ENCODE measurements at regions not wholly inside any gene's neighbourhood (a gene's known extent, or its start where the extent isn't known, plus 50 kb on each side); places are given as distances from the start of the nearest gene placed in this dataset.

DNA sequence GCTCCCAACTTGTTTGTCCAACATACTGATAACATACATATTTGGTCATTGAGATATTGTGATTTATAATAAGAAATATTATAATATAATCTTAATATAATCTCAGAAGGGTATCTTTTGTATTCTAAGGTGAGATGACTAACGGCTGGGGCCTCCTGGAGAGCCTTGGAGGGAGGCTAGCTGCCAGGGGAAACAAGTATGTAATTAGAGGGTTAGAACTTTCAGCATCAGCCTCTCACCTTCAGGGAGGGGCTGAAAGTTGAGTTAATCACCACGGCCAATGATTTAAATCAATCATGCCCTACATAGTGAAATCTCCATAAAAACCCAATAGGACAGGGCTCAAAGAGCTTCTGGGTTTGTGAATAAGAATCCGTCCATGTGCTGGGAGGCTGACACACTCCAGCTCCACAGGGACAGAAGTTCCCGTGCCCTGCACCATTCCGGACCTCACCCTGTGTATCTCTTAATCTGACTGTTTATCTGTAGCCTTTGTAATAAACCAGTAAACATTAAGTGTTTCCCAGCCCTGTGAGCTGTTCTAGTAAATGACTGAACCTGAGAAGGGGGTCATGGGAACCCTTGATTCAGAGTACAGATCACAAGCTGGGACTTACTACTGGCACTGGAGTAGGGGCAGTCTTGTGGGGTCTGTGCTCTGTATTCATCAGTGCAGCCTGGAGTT lies 86.3 kb upstream of the STEAP1B start:
- no peak for DNase-seq (ENCODE audit: low spot score)
- no peak overlapping the region for H3K4me3 ChIP-seq
- TF ChIP-seq, protein P1, sequence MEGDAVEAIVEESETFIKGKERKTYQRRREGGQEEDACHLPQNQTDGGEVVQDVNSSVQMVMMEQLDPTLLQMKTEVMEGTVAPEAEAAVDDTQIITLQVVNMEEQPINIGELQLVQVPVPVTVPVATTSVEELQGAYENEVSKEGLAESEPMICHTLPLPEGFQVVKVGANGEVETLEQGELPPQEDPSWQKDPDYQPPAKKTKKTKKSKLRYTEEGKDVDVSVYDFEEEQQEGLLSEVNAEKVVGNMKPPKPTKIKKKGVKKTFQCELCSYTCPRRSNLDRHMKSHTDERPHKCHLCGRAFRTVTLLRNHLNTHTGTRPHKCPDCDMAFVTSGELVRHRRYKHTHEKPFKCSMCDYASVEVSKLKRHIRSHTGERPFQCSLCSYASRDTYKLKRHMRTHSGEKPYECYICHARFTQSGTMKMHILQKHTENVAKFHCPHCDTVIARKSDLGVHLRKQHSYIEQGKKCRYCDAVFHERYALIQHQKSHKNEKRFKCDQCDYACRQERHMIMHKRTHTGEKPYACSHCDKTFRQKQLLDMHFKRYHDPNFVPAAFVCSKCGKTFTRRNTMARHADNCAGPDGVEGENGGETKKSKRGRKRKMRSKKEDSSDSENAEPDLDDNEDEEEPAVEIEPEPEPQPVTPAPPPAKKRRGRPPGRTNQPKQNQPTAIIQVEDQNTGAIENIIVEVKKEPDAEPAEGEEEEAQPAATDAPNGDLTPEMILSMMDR (IDR thresholded peaks at IDR 0.05) = no peak
- no peak overlapping the region for H3K27ac ChIP-seq

DNA sequence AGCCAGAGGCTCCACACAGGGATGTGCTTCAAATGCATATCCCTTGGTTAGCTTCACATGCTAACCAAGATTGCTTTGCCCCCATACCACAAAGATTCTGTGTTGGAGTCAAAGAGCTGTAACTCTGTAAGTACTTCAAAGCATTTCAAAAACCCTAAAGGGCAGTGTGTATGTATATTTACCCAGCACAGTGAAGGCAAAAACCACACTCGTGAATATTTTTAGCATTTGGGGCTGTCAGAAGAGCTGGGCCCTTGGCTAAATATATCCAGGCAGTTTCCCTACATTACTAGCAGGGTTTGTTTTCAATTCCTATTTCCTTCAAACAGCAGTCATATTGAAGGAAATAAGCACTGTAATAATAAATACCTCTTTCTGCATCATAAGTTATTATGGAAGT lies 84.2 kb upstream of the STEAP1B start:
- Histone ChIP-seq H3K4me3 (no peak overlapping the region), H3K27ac (peak overlapping the region in 1 of 2 donors; percentile 3)
- TF ChIP-seq, protein P1 (IDR thresholded peaks at IDR 0.05) = no peak
- no peak for DNase-seq (ENCODE audit: low spot score)

DNA sequence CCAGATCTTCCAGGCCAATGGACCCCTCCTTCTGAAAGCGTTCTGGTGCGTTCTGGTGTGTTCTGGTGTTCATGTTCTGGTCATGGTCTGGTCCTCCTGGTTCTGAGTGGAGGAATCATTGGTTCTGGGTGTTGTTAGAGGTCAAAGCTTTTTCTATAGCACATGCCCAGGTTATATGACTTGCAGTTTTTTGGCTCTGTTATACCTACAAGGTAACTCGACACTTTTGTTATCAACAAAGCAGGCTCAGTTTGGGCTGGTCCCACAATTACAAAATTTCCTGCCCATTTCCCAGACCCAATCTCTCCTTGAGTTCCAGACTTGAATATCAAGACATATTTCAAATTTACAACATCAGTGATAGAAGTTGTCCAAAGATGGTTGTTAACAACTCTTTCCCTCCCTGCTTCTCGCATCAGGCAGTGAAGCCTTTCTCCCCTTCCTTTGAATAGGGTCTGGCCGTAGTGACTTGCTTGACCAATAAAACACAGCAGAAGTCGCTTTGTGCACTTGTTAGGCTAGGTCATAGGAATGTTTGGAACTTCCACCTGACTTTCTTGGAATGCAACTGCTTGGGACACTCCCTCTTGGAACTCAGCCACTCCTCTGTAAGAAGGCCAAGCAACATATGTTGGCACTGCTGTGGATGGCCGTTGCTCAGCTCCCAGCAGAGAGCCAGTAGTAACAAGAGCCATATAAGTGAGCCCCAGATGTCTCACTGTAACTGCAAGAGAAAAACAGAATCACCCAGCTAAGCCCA lies 83.1 kb upstream of the STEAP1B start:
- TF ChIP-seq, protein P1 (IDR thresholded peaks at IDR 0.05) = no peak
- no peak for DNase-seq (ENCODE audit: low spot score)
- Histone ChIP-seq H3K27ac (peak overlapping the region in 1 of 2 donors; percentile 23), H3K4me3 (no peak overlapping the region)

DNA sequence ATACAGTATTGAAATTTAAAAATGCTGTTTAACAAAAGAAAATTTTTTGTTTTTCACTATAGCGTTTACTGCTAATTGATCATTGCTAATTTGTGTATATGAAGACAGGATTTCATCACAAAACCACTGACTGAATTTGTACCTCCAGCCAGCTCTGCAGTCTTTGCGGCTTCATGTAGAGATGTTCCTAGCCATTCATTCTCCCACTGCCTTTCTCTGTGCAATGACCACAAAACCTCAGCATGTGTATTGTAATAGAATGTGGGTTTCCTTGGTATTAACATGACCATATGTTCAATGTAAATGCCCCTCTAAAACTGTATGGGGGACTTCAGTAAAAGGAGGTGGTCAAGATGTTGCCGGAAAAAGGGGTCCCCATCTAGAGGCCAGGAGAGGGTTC lies 81.1 kb upstream of the STEAP1B start:
- TF ChIP-seq, protein P1 (IDR thresholded peaks at IDR 0.05) = no peak
- Histone ChIP-seq H3K27ac (no peak overlapping the region), H3K4me3 (no peak overlapping the region)
- DNase-seq (ENCODE audit: low spot score) = no peak

DNA sequence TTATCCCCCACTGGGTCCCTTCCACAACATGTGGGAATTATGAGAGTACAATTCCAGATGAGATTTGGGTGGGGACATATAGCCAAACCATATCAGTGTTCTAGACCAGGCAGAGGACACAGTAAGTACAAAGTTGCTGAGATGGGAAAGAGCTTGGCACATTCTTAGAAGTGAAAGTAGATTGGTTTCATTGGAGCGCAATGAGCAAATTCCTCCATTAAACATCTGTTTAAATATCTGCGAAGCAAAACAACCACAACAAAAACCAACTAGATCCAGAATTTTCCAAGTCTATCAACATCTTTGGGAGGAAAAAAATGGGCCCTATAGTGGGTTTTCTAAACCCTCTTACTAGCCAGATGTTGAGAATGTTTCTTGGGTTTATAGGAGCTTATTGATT lies 80.0 kb upstream of the STEAP1B start:
- DNase-seq (ENCODE audit: low spot score) = no peak
- Histone ChIP-seq H3K4me3 (no peak overlapping the region), H3K27ac (no peak overlapping the region)
- TF ChIP-seq, protein P1 (IDR thresholded peaks at IDR 0.05) = no peak

DNA sequence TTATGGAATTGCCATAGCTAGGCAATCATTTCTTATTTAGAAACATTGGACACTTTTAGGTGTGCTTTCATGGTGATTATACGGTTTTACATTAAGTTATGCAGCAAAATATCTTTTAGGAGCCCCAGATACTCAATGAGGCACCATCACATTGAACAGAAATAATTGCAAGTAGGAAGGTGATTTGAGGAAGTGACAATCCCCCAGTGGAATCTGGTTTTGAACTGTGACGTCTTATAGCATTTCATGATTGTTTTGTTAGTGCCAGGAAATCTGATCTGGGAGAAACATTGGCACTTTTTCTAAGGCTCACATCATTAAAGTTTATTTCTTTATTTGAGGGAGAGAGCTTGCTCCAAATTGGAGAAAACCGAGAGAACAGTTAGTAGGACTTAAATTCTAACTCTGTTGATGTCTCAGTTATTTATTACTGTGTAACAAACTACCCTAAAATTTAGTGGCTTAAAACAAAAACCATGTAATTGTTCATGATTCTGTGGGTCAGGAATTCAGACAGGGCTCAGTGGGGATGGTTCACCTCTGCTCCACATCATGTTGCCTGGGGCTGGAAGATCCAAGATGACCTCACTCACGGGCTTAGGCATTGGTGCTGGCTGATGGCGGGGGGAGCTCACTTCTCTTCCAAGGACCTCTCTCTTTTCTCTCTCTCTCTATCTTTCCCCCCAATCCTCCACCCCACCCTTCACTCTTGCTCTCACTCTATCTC lies 78.2 kb upstream of the STEAP1B start:
- peak overlapping the region; percentile 10 for H3K4me3 ChIP-seq
- TF ChIP-seq, protein P1 (IDR thresholded peaks at IDR 0.05) = no peak
- H3K27ac ChIP-seq = peak overlapping the region; percentile 52 to 84
- no peak for DNase-seq (ENCODE audit: low spot score)

Measured in coronary artery (tissue), 2 donors.